GM18505 (cell line): ENCODE measurements at regions not wholly inside any gene's neighbourhood (a gene's known extent, or its start where the extent isn't known, plus 50 kb on each side); places are given as distances from the start of the nearest gene placed in this dataset.
A peak's percentile ranks its signal among the peaks of the same experiment; 100 is the strongest.

ENCODE experiments used
- ATAC-seq: cut with Tn5 transposase; IDR thresholded peaks from one replicate; pipeline ENCODE4 v1.9.1; 2021; ENCODE audit not compliant: unreplicated experiment
- POLR2A ChIP-seq: IDR thresholded peaks from 4 replicates; pipeline ENCODE4 v1.6.1; 2011; ENCODE audit warnings: borderline replicate concordance; ENCODE audit not compliant: insufficient read depth, insufficient read length; ENCODE audit errors: extremely low read depth

- ATAC-seq, result no peak
- no peak for TF ChIP-seq POLR2A
Observed at GRCh38 chr5:143761663-143762062, 50.3 kb upstream of the HMHB1 start.

GRCh38 chr5:143760755-143761154 lies 51.2 kb upstream of the HMHB1 start:
- TF ChIP-seq POLR2A, result no peak
- no peak for ATAC-seq

GRCh38 chr5:143760131-143760505 lies 51.8 kb upstream of the HMHB1 start:
- TF ChIP-seq POLR2A, result no peak

GRCh38 chr5:143759396-143760130 lies 52.4 kb upstream of the HMHB1 start:
- no peak for TF ChIP-seq POLR2A
- no peak for ATAC-seq

More at GRCh38 chr5:143760131-143760505, 51.8 kb upstream of the HMHB1 start:
- no peak for ATAC-seq

- no peak for TF ChIP-seq POLR2A
- peak; percentile 59 for ATAC-seq
Observed at GRCh38 chr5:143758750-143759149, 53.2 kb upstream of the HMHB1 start.

GRCh38 chr5:143758015-143758414 lies 53.9 kb upstream of the HMHB1 start:
- TF ChIP-seq POLR2A, result no peak

GRCh38 chr5:143757116-143757515 lies 54.8 kb upstream of the HMHB1 start:
- no peak for ATAC-seq
- no peak for TF ChIP-seq POLR2A

More at GRCh38 chr5:143758015-143758414, 53.9 kb upstream of the HMHB1 start:
- ATAC-seq, result no peak

- ATAC-seq, result no peak
- no peak for TF ChIP-seq POLR2A
Observed at GRCh38 chr5:143755966-143756365, 56.0 kb upstream of the HMHB1 start.

- ATAC-seq, result no peak
- no peak for TF ChIP-seq POLR2A
Observed at GRCh38 chr5:143752165-143752850, 59.7 kb upstream of the HMHB1 start.

- TF ChIP-seq POLR2A, result no peak
- ATAC-seq, result no peak
Observed at GRCh38 chr5:143751342-143751741, 60.6 kb upstream of the HMHB1 start.

GRCh38 chr5:143749581-143750205 lies 62.3 kb upstream of the HMHB1 start:
- no peak for TF ChIP-seq POLR2A
- no peak for ATAC-seq

- TF ChIP-seq POLR2A, result no peak
- no peak for ATAC-seq
Observed at GRCh38 chr5:143748516-143748915, 63.4 kb upstream of the HMHB1 start.

- TF ChIP-seq POLR2A, result no peak
- no peak for ATAC-seq
Observed at GRCh38 chr5:143742951-143743350, 69.0 kb upstream of the HMHB1 start.

GRCh38 chr5:143741421-143741820 lies 70.5 kb upstream of the HMHB1 start:
- no peak for ATAC-seq
- no peak for TF ChIP-seq POLR2A
